ENCODE measurements at regions not wholly inside any gene's neighbourhood (a gene's known extent, or its start where the extent isn't known, plus 50 kb on each side); places are given as distances from the start of the nearest gene placed in this dataset.
A peak's percentile ranks its signal among the peaks of the same experiment; 100 is the strongest.

DNA sequence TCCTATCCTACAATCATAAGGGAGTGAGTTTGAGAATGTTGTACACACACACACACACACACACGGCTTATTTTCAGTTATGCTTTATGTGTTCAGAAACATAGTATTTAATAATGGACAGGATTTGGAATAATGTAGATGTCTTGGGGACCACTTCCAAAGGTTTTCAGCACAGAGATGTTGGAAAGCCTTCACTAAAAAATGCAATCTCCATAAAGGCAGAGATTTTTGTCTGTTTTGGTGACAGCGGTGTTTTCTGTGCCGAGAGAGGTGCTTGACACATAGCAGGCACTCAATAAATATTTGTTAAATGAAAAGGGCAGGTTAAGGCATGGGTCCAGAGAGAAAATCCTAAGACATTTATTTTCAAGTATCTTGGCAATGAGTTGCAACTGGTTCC, 428.2 kb upstream of the RGMA start:
- Histone ChIP-seq H3K36me3 (ENCODE audit: control insufficient read depth, insufficient read depth, low read length) (no peaks in the 10 kb centered on the region), H3K27me3 (ENCODE audit: control insufficient read depth, insufficient read depth, low read length, poor library complexity, severe bottlenecking) (no peaks in the 10 kb centered on the region), H3K4me3 (ENCODE audit: low read length) (no peak overlapping the region), H3K9me3 (ENCODE audit: control insufficient read depth, low read length) (no peaks in the 10 kb centered on the region), H3K9ac (ENCODE audit: extremely low read depth, low read length, poor library complexity, severe bottlenecking) (no peak overlapping the region), H3K4me1 (ENCODE audit: control insufficient read depth, insufficient read depth, low read length) (no peaks in the 10 kb centered on the region), H3K27ac (ENCODE audit: low read depth, low read length) (no peak overlapping the region)
- peaks cover 2% of the 10 kb centered on the region for H3K4me1 Mint-ChIP-seq
- H3K4me3 Mint-ChIP-seq = no peak overlapping the region
- H3K9me3 Mint-ChIP-seq = no peaks in the 10 kb centered on the region
- no peak for DNase-seq
- peaks cover under 1% of the 10 kb centered on the region for H3K27me3 Mint-ChIP-seq (ENCODE audit: insufficient read depth)
- no peak for TF ChIP-seq CTCF (conservative IDR thresholded peaks at IDR 0.05)
- H3K36me3 Mint-ChIP-seq (ENCODE audit: low read depth) = no peaks in the 10 kb centered on the region
- no peak overlapping the region for H3K27ac Mint-ChIP-seq
- WGBS, 2 experiments (ENCODE audit: insufficient coverage in 1 of 2, insufficient read length in 1 of 2) = 93% methylated on average over 2 of the region's 3 CpGs; no CpG with 5 or more reads in 1 of the 2 experiments

DNA sequence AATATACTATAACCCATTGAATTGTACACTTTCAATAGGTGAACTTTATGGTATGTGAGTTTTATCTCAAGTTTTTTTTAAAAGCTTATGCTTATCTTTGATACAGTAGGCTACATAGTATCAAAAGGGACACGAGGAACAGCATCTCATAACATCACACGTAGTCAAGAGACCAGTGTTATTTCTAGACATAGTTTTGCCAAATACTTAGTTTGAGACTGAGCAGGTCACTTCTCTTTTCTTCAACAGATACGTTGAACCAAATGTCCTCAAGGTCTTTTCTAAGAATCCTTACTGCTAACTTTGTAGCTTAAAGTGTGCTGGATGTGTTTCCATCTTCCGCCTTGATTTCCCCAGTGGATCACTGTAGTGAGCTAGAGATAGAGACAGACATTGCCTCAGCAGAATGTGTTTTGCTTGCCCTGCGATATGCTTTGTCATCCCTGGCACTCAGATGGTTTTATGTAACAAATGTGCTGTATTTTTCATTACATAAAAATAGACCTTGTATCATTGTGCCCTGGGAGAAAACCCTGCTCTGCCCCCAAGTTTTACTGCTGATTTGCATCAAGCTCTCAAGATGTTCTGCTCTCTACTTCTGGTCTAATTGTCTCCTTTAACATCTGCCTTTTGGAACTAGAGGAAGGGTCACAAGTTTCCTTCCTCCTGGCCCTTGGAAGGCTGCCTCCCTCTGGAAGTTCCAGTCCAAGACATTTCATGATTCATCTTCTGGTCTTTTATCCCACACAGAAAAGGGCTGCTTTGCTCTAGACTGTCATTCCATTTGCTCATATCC, 426.4 kb upstream of the RGMA start:
- Mint-ChIP-seq H3K9me3 (no peaks in the 10 kb centered on the region), H3K4me3 (no peak overlapping the region), H3K4me1 (peaks cover 2% of the 10 kb centered on the region), H3K27me3 (ENCODE audit: insufficient read depth) (no peaks in the 10 kb centered on the region), H3K27ac (no peak overlapping the region), H3K36me3 (ENCODE audit: low read depth) (no peaks in the 10 kb centered on the region)
- TF ChIP-seq CTCF (conservative IDR thresholded peaks at IDR 0.05) = peak; percentile 47
- no peaks in the 10 kb centered on the region for H3K36me3 ChIP-seq (ENCODE audit: control insufficient read depth, insufficient read depth, low read length)
- H3K9ac ChIP-seq (ENCODE audit: extremely low read depth, low read length, poor library complexity, severe bottlenecking) = no peak overlapping the region
- no peak overlapping the region for H3K27ac ChIP-seq (ENCODE audit: low read depth, low read length)
- no peaks in the 10 kb centered on the region for H3K4me1 ChIP-seq (ENCODE audit: control insufficient read depth, insufficient read depth, low read length)
- DNase-seq = no peak
- no peaks in the 10 kb centered on the region for H3K27me3 ChIP-seq (ENCODE audit: control insufficient read depth, insufficient read depth, low read length, poor library complexity, severe bottlenecking)
- no peaks in the 10 kb centered on the region for H3K9me3 ChIP-seq (ENCODE audit: control insufficient read depth, low read length)
- WGBS, 2 experiments (ENCODE audit: insufficient coverage in 1 of 2, insufficient read length in 1 of 2) = 89 to 97% methylated on average over 4 to 5 of the region's 5 CpGs
- no peak overlapping the region for H3K4me3 ChIP-seq (ENCODE audit: low read length)

GRCh38 chr15:93506646-93507045, 417.6 kb upstream of the RGMA start:
- Histone ChIP-seq H3K4me3 (ENCODE audit: low read length) (no peak overlapping the region), H3K36me3 (ENCODE audit: control insufficient read depth, insufficient read depth, low read length) (no peaks in the 10 kb centered on the region), H3K4me1 (ENCODE audit: control insufficient read depth, insufficient read depth, low read length) (no peaks in the 10 kb centered on the region), H3K9ac (ENCODE audit: extremely low read depth, low read length, poor library complexity, severe bottlenecking) (no peak overlapping the region), H3K27ac (ENCODE audit: low read depth, low read length) (no peak overlapping the region), H3K27me3 (ENCODE audit: control insufficient read depth, insufficient read depth, low read length, poor library complexity, severe bottlenecking) (no peaks in the 10 kb centered on the region), H3K9me3 (ENCODE audit: control insufficient read depth, low read length) (no peaks in the 10 kb centered on the region)
- DNase-seq = no peak
- 78 to 89% methylated on average over 3 to 11 of the region's 11 CpGs for WGBS, 2 experiments (ENCODE audit: insufficient coverage in 1 of 2, insufficient read length in 1 of 2)
- Mint-ChIP-seq H3K27ac (no peak overlapping the region), H3K27me3 (ENCODE audit: insufficient read depth) (no peaks in the 10 kb centered on the region), H3K36me3 (ENCODE audit: low read depth) (no peaks in the 10 kb centered on the region), H3K4me3 (no peak overlapping the region), H3K9me3 (no peaks in the 10 kb centered on the region), H3K4me1 (no peaks in the 10 kb centered on the region)
- no peak for TF ChIP-seq CTCF (conservative IDR thresholded peaks at IDR 0.05)

All from endodermal cell (in vitro differentiated cells).